Fibroblast of lung (primary cell): ENCODE measurements at regions not wholly inside any gene's neighbourhood (a gene's known extent, or its start where the extent isn't known, plus 50 kb on each side); places are given as distances from the start of the nearest gene placed in this dataset.

Experiments used
- DNase-seq, 2 donors: peaks; one replicate each; pipeline versions ENCODE4 v3.0.0 to v3.0.0-alpha.2; 2010; ENCODE audit warnings: low read depth in 2 of 2
- H2AFZ ChIP-seq: 2 replicates; pipeline ENCODE4 v1.5.1; 2012; ENCODE audit warnings: low read length, control low read depth, inconsistent platforms
- H3K27ac ChIP-seq: 2 replicates; pipeline ENCODE4 v1.5.1; 2011; ENCODE audit warnings: low read length, control low read depth; ENCODE audit not compliant: insufficient read depth
- H3K27me3 ChIP-seq: 2 replicates; pipeline ENCODE4 v1.5.1; 2011; ENCODE audit warnings: mild to moderate bottlenecking, low read length; ENCODE audit not compliant: control insufficient read depth, insufficient read depth
- H3K36me3 ChIP-seq: 2 replicates; pipeline ENCODE4 v1.5.1; 2011; ENCODE audit warnings: low read length; ENCODE audit not compliant: control insufficient read depth, insufficient read depth
- H3K4me1 ChIP-seq: 2 replicates; pipeline ENCODE4 v1.5.1; 2011; ENCODE audit warnings: low read length; ENCODE audit not compliant: control insufficient read depth, insufficient read depth; ENCODE audit errors: extremely low read depth
- H3K4me2 ChIP-seq: 2 replicates; pipeline ENCODE4 v1.5.1; 2011; ENCODE audit warnings: low read length, control low read depth; ENCODE audit not compliant: insufficient read depth; ENCODE audit errors: extremely low read depth
- H3K4me3 ChIP-seq, 4 experiments: fragments of 200-600 bp in 1 of 4; sonication (generic) in 1 of 4; replicated peaks in 1 of 4; 2 replicates each; pipeline ENCODE4 v1.5.1; 2011 to 2016; ENCODE audit warnings: low read length in 4 of 4, low read depth in 3 of 4, mild to moderate bottlenecking in 3 of 4, control low read depth in 2 of 4, inconsistent platforms in 1 of 4, mixed read lengths in 1 of 4; ENCODE audit not compliant: insufficient read depth in 1 of 4; ENCODE audit errors: control extremely low read depth in 1 of 4
- H3K79me2 ChIP-seq: 2 replicates; pipeline ENCODE4 v1.5.1; 2012; ENCODE audit warnings: mild to moderate bottlenecking, low read length, inconsistent platforms; ENCODE audit not compliant: control insufficient read depth, insufficient read depth
- H3K9ac ChIP-seq: 2 replicates; pipeline ENCODE4 v1.5.1; 2011; ENCODE audit warnings: mild to moderate bottlenecking, low read length, control low read depth; ENCODE audit not compliant: insufficient read depth
- H3K9me3 ChIP-seq: 2 replicates; pipeline ENCODE4 v1.5.1; 2012; ENCODE audit warnings: low read depth, low read length; ENCODE audit not compliant: control insufficient read depth, insufficient read depth
- H4K20me1 ChIP-seq: 2 replicates; pipeline ENCODE4 v1.5.1; 2011; ENCODE audit warnings: low read length; ENCODE audit not compliant: control insufficient read depth, insufficient read depth; ENCODE audit errors: extremely low read depth
- EZH2 ChIP-seq: IDR thresholded peaks from 2 replicates; pipeline ENCODE4 v1.5.1; 2012; ENCODE audit warnings: low read length, control low read depth, mild to moderate bottlenecking; ENCODE audit errors: missing control alignments
- TF ChIP-seq, protein P1 (sequence below), 2 donors: IDR thresholded peaks in 1 of 2; conservative IDR thresholded peaks in 1 of 2; 1 replicate in 1 of 2; 2 replicates in 1 of 2; pipeline ENCODE4 v1.5.1; 2011 to 2012; ENCODE audit warnings: low read length in 2 of 2, control low read depth in 1 of 2, inconsistent platforms in 1 of 2, low read depth in 1 of 2, mild to moderate bottlenecking in 1 of 2

DNA sequence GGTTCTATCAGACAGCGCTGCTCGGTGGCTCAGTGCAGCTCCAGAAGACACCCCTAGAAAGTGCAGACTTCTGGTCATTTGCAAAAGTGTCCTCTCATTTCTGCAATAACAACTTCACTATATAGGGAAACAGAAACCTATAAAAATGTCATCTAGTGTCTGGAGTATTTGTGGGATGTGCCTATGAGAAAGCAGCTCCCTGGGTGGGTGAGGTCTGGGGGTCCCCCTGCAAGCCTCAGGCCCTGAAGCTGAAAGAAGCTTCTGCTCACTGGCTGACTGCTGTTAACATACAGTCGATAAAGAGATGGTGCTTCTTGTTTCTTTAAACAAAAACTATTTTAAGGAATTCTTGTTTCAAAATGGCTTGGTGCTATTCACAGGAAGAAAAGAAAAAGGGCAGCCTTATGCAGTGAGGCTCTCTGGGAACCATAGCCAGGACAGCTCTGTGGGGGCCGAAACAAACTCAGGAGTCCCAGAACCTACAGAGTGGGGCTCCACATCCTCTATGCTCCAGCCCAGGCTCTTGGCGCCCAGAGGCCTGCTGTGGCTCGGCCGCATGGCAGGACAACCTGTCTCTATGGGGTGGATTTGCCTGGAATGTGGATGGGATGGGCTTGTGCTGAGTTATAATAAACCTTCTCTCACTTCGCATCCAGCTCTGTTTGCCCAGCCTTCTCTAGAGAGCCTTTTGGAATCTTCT lies 109.7 kb downstream of the BANF2 start:
- no peak overlapping the region for H3K9ac ChIP-seq
- no peaks in the 10 kb centered on the region for H4K20me1 ChIP-seq
- peak overlapping the region; percentile 47 for H3K27ac ChIP-seq
- DNase-seq: no peak
- H3K9me3 ChIP-seq: no peaks in the 10 kb centered on the region
- H3K4me1 ChIP-seq: peaks cover 43% of the 10 kb centered on the region
- no peaks in the 10 kb centered on the region for H3K36me3 ChIP-seq
- no peaks in the 10 kb centered on the region for H3K27me3 ChIP-seq
- H3K4me3 ChIP-seq: no peak overlapping the region
- no peaks in the 10 kb centered on the region for H3K79me2 ChIP-seq
- H3K4me2 ChIP-seq: peak overlapping the region; percentile 15
- TF ChIP-seq, protein P1, sequence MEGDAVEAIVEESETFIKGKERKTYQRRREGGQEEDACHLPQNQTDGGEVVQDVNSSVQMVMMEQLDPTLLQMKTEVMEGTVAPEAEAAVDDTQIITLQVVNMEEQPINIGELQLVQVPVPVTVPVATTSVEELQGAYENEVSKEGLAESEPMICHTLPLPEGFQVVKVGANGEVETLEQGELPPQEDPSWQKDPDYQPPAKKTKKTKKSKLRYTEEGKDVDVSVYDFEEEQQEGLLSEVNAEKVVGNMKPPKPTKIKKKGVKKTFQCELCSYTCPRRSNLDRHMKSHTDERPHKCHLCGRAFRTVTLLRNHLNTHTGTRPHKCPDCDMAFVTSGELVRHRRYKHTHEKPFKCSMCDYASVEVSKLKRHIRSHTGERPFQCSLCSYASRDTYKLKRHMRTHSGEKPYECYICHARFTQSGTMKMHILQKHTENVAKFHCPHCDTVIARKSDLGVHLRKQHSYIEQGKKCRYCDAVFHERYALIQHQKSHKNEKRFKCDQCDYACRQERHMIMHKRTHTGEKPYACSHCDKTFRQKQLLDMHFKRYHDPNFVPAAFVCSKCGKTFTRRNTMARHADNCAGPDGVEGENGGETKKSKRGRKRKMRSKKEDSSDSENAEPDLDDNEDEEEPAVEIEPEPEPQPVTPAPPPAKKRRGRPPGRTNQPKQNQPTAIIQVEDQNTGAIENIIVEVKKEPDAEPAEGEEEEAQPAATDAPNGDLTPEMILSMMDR (conservative IDR thresholded peaks at IDR 0.05 in 1 of 2, IDR thresholded peaks at IDR 0.05 in 1 of 2; ENCODE audit: low read depth in 1 of 2, low read length in 2 of 2): no peak
- peak overlapping the region; percentile 21 for H2AFZ ChIP-seq

DNA sequence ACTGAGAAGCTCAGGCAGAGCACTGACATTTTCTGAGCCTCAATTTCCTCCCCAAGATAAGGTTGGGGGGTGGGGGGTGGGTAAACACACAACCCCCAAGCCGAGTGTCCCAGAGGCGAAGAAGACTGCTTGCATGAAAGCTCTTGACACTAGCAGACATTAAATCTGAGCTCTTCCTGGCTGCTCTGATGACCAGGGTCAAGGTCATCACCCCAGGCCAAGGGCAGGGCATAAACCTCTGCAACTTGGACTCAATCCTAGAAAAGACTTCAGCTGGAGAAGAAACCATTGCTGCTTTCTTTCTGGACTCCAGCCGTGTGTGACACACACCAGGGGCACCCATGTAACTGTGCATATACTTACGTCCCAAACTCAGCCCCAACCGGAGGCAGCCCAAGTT lies 109.0 kb downstream of the BANF2 start:
- Histone ChIP-seq H3K27ac (peak overlapping the region; percentile 74), H3K4me2 (no peak overlapping the region), H2AFZ (no peak overlapping the region)

DNA sequence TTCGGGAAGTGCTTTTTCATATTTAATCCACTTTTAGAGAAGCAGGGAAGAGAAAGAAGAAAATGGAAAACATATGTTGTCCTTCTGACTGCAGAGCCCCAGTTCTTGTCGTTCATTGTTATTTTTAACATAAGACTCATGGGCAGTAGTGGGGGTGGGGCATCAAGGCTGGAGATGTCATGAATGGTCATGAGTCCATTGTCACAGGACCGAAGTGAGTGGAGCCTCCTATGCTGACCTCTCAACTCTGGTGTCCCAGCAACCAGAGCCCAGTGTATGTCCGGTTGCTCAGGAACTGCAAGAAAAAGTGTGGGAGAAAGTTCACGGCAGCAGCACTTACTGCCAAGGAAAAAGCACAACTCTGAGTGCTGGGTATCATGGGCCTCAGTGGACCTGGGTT lies 108.6 kb downstream of the BANF2 start:
- TF ChIP-seq, protein P1 (conservative IDR thresholded peaks at IDR 0.05 in 1 of 2, IDR thresholded peaks at IDR 0.05 in 1 of 2; ENCODE audit: low read depth in 1 of 2, low read length in 2 of 2): no peak
- no peak for TF ChIP-seq EZH2
- peak; percentile 25 to 84 for DNase-seq
- H3K79me2 ChIP-seq: no peaks in the 10 kb centered on the region

More for the DNA sequence above, 109.0 kb downstream of the BANF2 start:
- H3K9me3 ChIP-seq: no peaks in the 10 kb centered on the region
- H3K27me3 ChIP-seq: no peaks in the 10 kb centered on the region
- no peak for DNase-seq
- no peak overlapping the region for H3K4me3 ChIP-seq
- no peaks in the 10 kb centered on the region for H3K79me2 ChIP-seq
- TF ChIP-seq, protein P1 (conservative IDR thresholded peaks at IDR 0.05 in 1 of 2, IDR thresholded peaks at IDR 0.05 in 1 of 2; ENCODE audit: low read depth in 1 of 2, low read length in 2 of 2): no peak
- TF ChIP-seq EZH2: no peak
- no peaks in the 10 kb centered on the region for H3K36me3 ChIP-seq
- peaks cover 43% of the 10 kb centered on the region for H3K4me1 ChIP-seq
- H3K9ac ChIP-seq: no peak overlapping the region
- H4K20me1 ChIP-seq: no peaks in the 10 kb centered on the region

More for the DNA sequence above, 108.6 kb downstream of the BANF2 start:
- no peak overlapping the region for H3K9ac ChIP-seq
- no peaks in the 10 kb centered on the region for H3K9me3 ChIP-seq
- no peaks in the 10 kb centered on the region for H3K36me3 ChIP-seq
- H3K27me3 ChIP-seq: no peaks in the 10 kb centered on the region
- H3K4me2 ChIP-seq: peak overlapping the region; percentile 45
- peak overlapping the region; percentile 5 for H2AFZ ChIP-seq
- no peak overlapping the region for H3K4me3 ChIP-seq
- peaks cover 43% of the 10 kb centered on the region for H3K4me1 ChIP-seq
- H4K20me1 ChIP-seq: no peaks in the 10 kb centered on the region
- H3K27ac ChIP-seq: peak overlapping the region; percentile 74
